ENCODE measurements at regions not wholly inside any gene's neighbourhood (a gene's known extent, or its start where the extent isn't known, plus 50 kb on each side); places are given as distances from the start of the nearest gene placed in this dataset.
A peak's percentile ranks its signal among the peaks of the same experiment; 100 is the strongest.

GRCh38 chr12:75833268-75833667 is 198.3 kb downstream of the PHLDA1 start:
- TF ChIP-seq TAF1 (IDR thresholded peaks at IDR 0.05; ENCODE audit: low read depth), result no peak
- no peak for TF ChIP-seq NFIC (IDR thresholded peaks at IDR 0.05)
- TF ChIP-seq EP300 (IDR thresholded peaks at IDR 0.05; ENCODE audit: borderline replicate concordance), result no peak

GRCh38 chr12:75831402-75831801 is 200.2 kb downstream of the PHLDA1 start:
- TF ChIP-seq TEAD4 (IDR thresholded peaks at IDR 0.05) (no peak), EGR1 (IDR thresholded peaks at IDR 0.05) (no peak), FOXM1 (IDR thresholded peaks at IDR 0.05; ENCODE audit: borderline replicate concordance, low read depth) (no peak), REST (IDR thresholded peaks at IDR 0.05; ENCODE audit: low read depth) (no peak), RAD21 (IDR thresholded peaks at IDR 0.05; ENCODE audit: low read depth) (no peak), YY1 (IDR thresholded peaks at IDR 0.05; ENCODE audit: low read depth) (no peak), EP300 (IDR thresholded peaks at IDR 0.05; ENCODE audit: borderline replicate concordance) (no peak), USF1 (IDR thresholded peaks at IDR 0.05) (no peak), TAF1 (IDR thresholded peaks at IDR 0.05; ENCODE audit: low read depth) (no peak), CREB1 (IDR thresholded peaks at IDR 0.05; ENCODE audit: low read depth) (no peak), NFIC (IDR thresholded peaks at IDR 0.05) (no peak), TCF12 (IDR thresholded peaks at IDR 0.05; ENCODE audit: low read depth) (no peak), ZBTB7A (IDR thresholded peaks at IDR 0.05; ENCODE audit: low read depth) (no peak), CEBPB (IDR thresholded peaks at IDR 0.05) (no peak), MAX (IDR thresholded peaks at IDR 0.05) (no peak)

- TF ChIP-seq REST (IDR thresholded peaks at IDR 0.05; ENCODE audit: low read depth) (no peak), CEBPB (IDR thresholded peaks at IDR 0.05) (no peak), YY1 (IDR thresholded peaks at IDR 0.05; ENCODE audit: low read depth) (no peak), USF1 (IDR thresholded peaks at IDR 0.05) (no peak), FOXM1 (IDR thresholded peaks at IDR 0.05; ENCODE audit: borderline replicate concordance, low read depth) (no peak), EGR1 (IDR thresholded peaks at IDR 0.05) (no peak), MAX (IDR thresholded peaks at IDR 0.05) (no peak), TEAD4 (IDR thresholded peaks at IDR 0.05) (no peak), EP300 (IDR thresholded peaks at IDR 0.05; ENCODE audit: borderline replicate concordance) (no peak), TAF1 (IDR thresholded peaks at IDR 0.05; ENCODE audit: low read depth) (no peak), TCF12 (IDR thresholded peaks at IDR 0.05; ENCODE audit: low read depth) (no peak), NFIC (IDR thresholded peaks at IDR 0.05) (no peak)
Observed at GRCh38 chr12:75827061-75827460, 204.5 kb downstream of the PHLDA1 start.

GRCh38 chr12:75825686-75826085 is 205.9 kb downstream of the PHLDA1 start:
- TF ChIP-seq MAX (IDR thresholded peaks at IDR 0.05) (no peak; the same call in 1 of the 2 replicates), EP300 (IDR thresholded peaks at IDR 0.05; ENCODE audit: borderline replicate concordance) (peak; percentile 37; the same call in 1 of the 2 replicates)

GRCh38 chr12:75823475-75823874 is 208.1 kb downstream of the PHLDA1 start:
- TF ChIP-seq EP300 (IDR thresholded peaks at IDR 0.05; ENCODE audit: borderline replicate concordance) (peak; percentile 68; the same call in 1 of the 2 replicates), CEBPB (IDR thresholded peaks at IDR 0.05) (no peak), TAF1 (IDR thresholded peaks at IDR 0.05; ENCODE audit: low read depth) (no peak), CREB1 (IDR thresholded peaks at IDR 0.05; ENCODE audit: low read depth) (no peak), MAX (IDR thresholded peaks at IDR 0.05) (no peak), TCF12 (IDR thresholded peaks at IDR 0.05; ENCODE audit: low read depth) (peak; percentile 41; the same call in 1 of the 2 replicates), TEAD4 (IDR thresholded peaks at IDR 0.05) (peak; percentile 80; the same call in 1 of the 2 replicates), YY1 (IDR thresholded peaks at IDR 0.05; ENCODE audit: low read depth) (0 out of 2 replicates have a peak, but pooled peaks have one; percentile 52), ZBTB7A (IDR thresholded peaks at IDR 0.05; ENCODE audit: low read depth) (no peak), FOXM1 (IDR thresholded peaks at IDR 0.05; ENCODE audit: borderline replicate concordance, low read depth) (peak; percentile 56; the same call in 1 of the 2 replicates), NFIC (IDR thresholded peaks at IDR 0.05) (peak; percentile 30; the same call in 1 of the 2 replicates), USF1 (IDR thresholded peaks at IDR 0.05) (peak; percentile 45; the same call in 1 of the 2 replicates), REST (IDR thresholded peaks at IDR 0.05; ENCODE audit: low read depth) (no peak), EGR1 (IDR thresholded peaks at IDR 0.05) (no peak), RAD21 (IDR thresholded peaks at IDR 0.05; ENCODE audit: low read depth) (no peak)

Measured in Ishikawa (cell line).